Retinal pigment epithelial cell (primary cell): ENCODE measurements at regions not wholly inside any gene's neighbourhood (a gene's known extent, or its start where the extent isn't known, plus 50 kb on each side); places are given as distances from the start of the nearest gene placed in this dataset.

Experiments used
- DNase-seq: peaks from one replicate; pipeline ENCODE4 v3.0.0-alpha.2; 2010; ENCODE audit warnings: low read depth
- H3K4me3 ChIP-seq: 2 replicates; pipeline ENCODE4 v1.5.1; 2011; ENCODE audit warnings: mild to moderate bottlenecking, low read length, control low read depth, moderate library complexity
- CTCF ChIP-seq: conservative IDR thresholded peaks from 2 replicates; pipeline ENCODE4 v1.5.1; 2011; ENCODE audit warnings: low read depth, low read length, control low read depth, inconsistent platforms

GRCh38 chr1:30125821-30126170 lies 597.6 kb downstream of the MATN1 start:
- no peak for DNase-seq
- TF ChIP-seq CTCF, result no peak
- no peak overlapping the region for H3K4me3 ChIP-seq

GRCh38 chr1:30125021-30125820 lies 598.2 kb downstream of the MATN1 start:
- no peak for TF ChIP-seq CTCF
- no peak overlapping the region for H3K4me3 ChIP-seq
- no peak for DNase-seq

- no peak for TF ChIP-seq CTCF
- DNase-seq, result no peak
- H3K4me3 ChIP-seq, result no peak overlapping the region
Measured at GRCh38 chr1:30123896-30124295, 599.5 kb downstream of the MATN1 start.

- no peak for DNase-seq
- no peak for TF ChIP-seq CTCF
Measured at GRCh38 chr1:30123036-30123435, 600.3 kb downstream of the MATN1 start.

GRCh38 chr1:30120245-30121000 lies 603.0 kb downstream of the MATN1 start:
- no peak overlapping the region for H3K4me3 ChIP-seq
- DNase-seq, result no peak
- TF ChIP-seq CTCF, result no peak

More at GRCh38 chr1:30123036-30123435, 600.3 kb downstream of the MATN1 start:
- H3K4me3 ChIP-seq, result no peak overlapping the region

- TF ChIP-seq CTCF, result no peak
- H3K4me3 ChIP-seq, result no peak overlapping the region
- DNase-seq, result no peak
Measured at GRCh38 chr1:30117685-30118084, 605.7 kb downstream of the MATN1 start.

GRCh38 chr1:30111431-30111830 lies 612.0 kb downstream of the MATN1 start:
- DNase-seq, result no peak
- peak; percentile 72 for TF ChIP-seq CTCF
- H3K4me3 ChIP-seq, result no peak overlapping the region
